PC-3 (cell line): ENCODE measurements at regions not wholly inside any gene's neighbourhood (a gene's known extent, or its start where the extent isn't known, plus 50 kb on each side); places are given as distances from the start of the nearest gene placed in this dataset.

ENCODE experiments used
- CTCF ChIP-seq: fragments of 300-600 bp; sonication (generic); conservative IDR thresholded peaks from 2 replicates; pipeline ENCODE4 v1.5.1; 2017; ENCODE audit warnings: antibody characterized with exemption, low read depth, mild to moderate bottlenecking, low read length
- EZH2 ChIP-seq: fragments of 300-600 bp; sonication (generic); IDR thresholded peaks from one replicate; pipeline ENCODE4 v1.6.1; 2017; ENCODE audit warnings: antibody characterized with exemption, mild to moderate bottlenecking, low read length; ENCODE audit not compliant: unreplicated experiment
- EZH2phosphoT487 ChIP-seq: fragments of 300-600 bp; sonication (generic); IDR thresholded peaks from 2 replicates; pipeline ENCODE4 v1.6.1; 2018; ENCODE audit warnings: mild to moderate bottlenecking, antibody characterized with exemption, low read length, borderline replicate concordance

DNA sequence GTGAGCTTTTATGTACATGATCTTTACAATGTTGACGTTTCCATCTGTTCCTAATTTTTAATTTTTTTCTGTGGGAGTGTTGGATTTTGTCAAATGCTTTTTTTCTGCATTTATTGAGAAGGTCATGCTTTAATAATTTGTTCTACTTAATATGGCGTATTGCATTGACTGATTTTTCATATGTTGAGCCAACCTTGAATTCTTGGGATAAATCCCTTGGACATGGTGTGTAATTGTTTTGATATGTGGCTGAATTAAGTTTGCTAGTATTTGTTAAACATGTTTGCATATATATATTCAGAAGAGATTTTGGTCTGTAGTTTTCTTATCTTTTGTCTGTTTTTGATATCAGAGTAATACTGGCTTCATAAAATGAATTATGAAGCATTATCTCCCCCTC lies 256.7 kb downstream of the EDEM1 start:
- TF ChIP-seq EZH2phosphoT487 (no peak), CTCF (no peak), EZH2 (no peak)
